Muscle layer of duodenum (tissue), 2 donors: ENCODE measurements at regions not wholly inside any gene's neighbourhood (a gene's known extent, or its start where the extent isn't known, plus 50 kb on each side); places are given as distances from the start of the nearest gene placed in this dataset.

Experiments
- H3K27ac ChIP-seq: one replicate; pipeline ENCODE4 v1.7.0; 2013; ENCODE audit warnings: mild to moderate bottlenecking, low read length
- H3K27me3 ChIP-seq: one replicate; pipeline ENCODE4 v1.7.0; 2013; ENCODE audit warnings: low read depth, mild to moderate bottlenecking, control low read depth, low read length
- H3K36me3 ChIP-seq, 2 donors: one replicate each; pipeline ENCODE4 v1.7.0; 2013; ENCODE audit warnings: low read length in 2 of 2, control low read depth in 1 of 2, mild to moderate bottlenecking in 1 of 2; ENCODE audit not compliant: insufficient read depth in 2 of 2, control insufficient read depth in 1 of 2
- H3K4me1 ChIP-seq, 2 donors: one replicate each; pipeline ENCODE4 v1.7.0; 2013; ENCODE audit warnings: low read length in 2 of 2, mild to moderate bottlenecking in 2 of 2, control low read depth in 1 of 2, moderate library complexity in 1 of 2; ENCODE audit not compliant: insufficient read depth in 2 of 2, control insufficient read depth in 1 of 2
- H3K4me3 ChIP-seq, 2 donors: one replicate each; pipeline ENCODE4 v1.7.0; 2013; ENCODE audit warnings: low read length in 2 of 2, low read depth in 1 of 2, mild to moderate bottlenecking in 1 of 2
- H3K9me3 ChIP-seq, 2 donors: one replicate each; pipeline ENCODE4 v1.7.0; 2013; ENCODE audit warnings: low read length in 2 of 2, control low read depth in 1 of 2, mild to moderate bottlenecking in 1 of 2; ENCODE audit not compliant: control insufficient read depth in 1 of 2
- donor health status: healthy.

GRCh38 chr16:8373676-8374431 is 216.5 kb downstream of the TMEM114 start:
- no peaks in the 10 kb centered on the region for H3K27me3 ChIP-seq
- H3K9me3 ChIP-seq: peaks cover 0 to 5% of the 10 kb centered on the region in 2 donors
- no peaks in the 10 kb centered on the region for H3K4me1 ChIP-seq
- no peak overlapping the region for H3K27ac ChIP-seq
- H3K4me3 ChIP-seq: no peak overlapping the region
- no peaks in the 10 kb centered on the region for H3K36me3 ChIP-seq

- Histone ChIP-seq H3K27me3 (no peaks in the 10 kb centered on the region), H3K36me3 (no peaks in the 10 kb centered on the region), H3K27ac (no peak overlapping the region), H3K4me1 (no peaks in the 10 kb centered on the region), H3K9me3 (peaks cover 0 to 6% of the 10 kb centered on the region in 2 donors), H3K4me3 (no peak overlapping the region)
Observed at GRCh38 chr16:8372141-8372540, 218.2 kb downstream of the TMEM114 start.

- no peak overlapping the region for H3K27ac ChIP-seq
- no peaks in the 10 kb centered on the region for H3K36me3 ChIP-seq
- H3K4me3 ChIP-seq: no peak overlapping the region
- no peaks in the 10 kb centered on the region for H3K4me1 ChIP-seq
- H3K27me3 ChIP-seq: no peaks in the 10 kb centered on the region
- peaks cover 0 to 6% of the 10 kb centered on the region in 2 donors for H3K9me3 ChIP-seq
Observed at GRCh38 chr16:8370374-8371270, 219.7 kb downstream of the TMEM114 start.

- Histone ChIP-seq H3K4me3 (no peak overlapping the region), H3K4me1 (no peaks in the 10 kb centered on the region), H3K36me3 (no peaks in the 10 kb centered on the region), H3K9me3 (peaks cover 0 to 3% of the 10 kb centered on the region in 2 donors), H3K27ac (no peak overlapping the region), H3K27me3 (no peaks in the 10 kb centered on the region)
Observed at GRCh38 chr16:8358937-8359336, 231.4 kb downstream of the TMEM114 start.

- Histone ChIP-seq H3K27ac (no peak overlapping the region), H3K4me1 (no peaks in the 10 kb centered on the region), H3K27me3 (no peaks in the 10 kb centered on the region), H3K36me3 (no peaks in the 10 kb centered on the region), H3K9me3 (peaks cover 0 to 3% of the 10 kb centered on the region in 2 donors), H3K4me3 (no peak overlapping the region)
Observed at GRCh38 chr16:8355675-8356074, 234.6 kb downstream of the TMEM114 start.

- Histone ChIP-seq H3K4me3 (no peak overlapping the region), H3K9me3 (peaks cover 0 to 3% of the 10 kb centered on the region in 2 donors), H3K36me3 (no peaks in the 10 kb centered on the region), H3K27me3 (no peaks in the 10 kb centered on the region), H3K27ac (no peak overlapping the region), H3K4me1 (no peaks in the 10 kb centered on the region)
Observed at GRCh38 chr16:8346294-8346693, 244.0 kb downstream of the TMEM114 start.

GRCh38 chr16:8342276-8342675 is 248.0 kb downstream of the TMEM114 start:
- Histone ChIP-seq H3K27ac (no peak overlapping the region), H3K9me3 (peaks cover 0 to 9% of the 10 kb centered on the region in 2 donors), H3K4me1 (no peaks in the 10 kb centered on the region), H3K27me3 (no peaks in the 10 kb centered on the region), H3K4me3 (no peak overlapping the region), H3K36me3 (no peaks in the 10 kb centered on the region)

- Histone ChIP-seq H3K27ac (no peak overlapping the region), H3K36me3 (no peaks in the 10 kb centered on the region), H3K4me3 (no peak overlapping the region), H3K9me3 (peaks cover 0 to 10% of the 10 kb centered on the region in 2 donors), H3K4me1 (no peaks in the 10 kb centered on the region), H3K27me3 (no peaks in the 10 kb centered on the region)
Observed at GRCh38 chr16:8330761-8331160, 259.6 kb downstream of the TMEM114 start.

- Histone ChIP-seq H3K36me3 (no peaks in the 10 kb centered on the region), H3K9me3 (peaks cover 0 to 2% of the 10 kb centered on the region in 2 donors), H3K4me1 (no peaks in the 10 kb centered on the region), H3K27me3 (no peaks in the 10 kb centered on the region), H3K27ac (no peak overlapping the region), H3K4me3 (no peak overlapping the region)
Observed at GRCh38 chr16:8326232-8326631, 264.1 kb downstream of the TMEM114 start.

GRCh38 chr16:8323153-8323552 is 267.2 kb downstream of the TMEM114 start:
- H3K4me3 ChIP-seq: no peak overlapping the region
- H3K36me3 ChIP-seq: no peaks in the 10 kb centered on the region
- no peaks in the 10 kb centered on the region for H3K4me1 ChIP-seq
- H3K27me3 ChIP-seq: no peaks in the 10 kb centered on the region
- H3K9me3 ChIP-seq: peaks cover 0 to 6% of the 10 kb centered on the region in 2 donors
- no peak overlapping the region for H3K27ac ChIP-seq

- Histone ChIP-seq H3K4me1 (no peaks in the 10 kb centered on the region), H3K9me3 (peaks cover 0 to 4% of the 10 kb centered on the region in 2 donors), H3K36me3 (no peaks in the 10 kb centered on the region), H3K27ac (no peak overlapping the region), H3K4me3 (no peak overlapping the region), H3K27me3 (no peaks in the 10 kb centered on the region)
Observed at GRCh38 chr16:8320131-8320530, 270.2 kb downstream of the TMEM114 start.
